ENCODE measurements at regions not wholly inside any gene's neighbourhood (a gene's known extent, or its start where the extent isn't known, plus 50 kb on each side); places are given as distances from the start of the nearest gene placed in this dataset.

DNA sequence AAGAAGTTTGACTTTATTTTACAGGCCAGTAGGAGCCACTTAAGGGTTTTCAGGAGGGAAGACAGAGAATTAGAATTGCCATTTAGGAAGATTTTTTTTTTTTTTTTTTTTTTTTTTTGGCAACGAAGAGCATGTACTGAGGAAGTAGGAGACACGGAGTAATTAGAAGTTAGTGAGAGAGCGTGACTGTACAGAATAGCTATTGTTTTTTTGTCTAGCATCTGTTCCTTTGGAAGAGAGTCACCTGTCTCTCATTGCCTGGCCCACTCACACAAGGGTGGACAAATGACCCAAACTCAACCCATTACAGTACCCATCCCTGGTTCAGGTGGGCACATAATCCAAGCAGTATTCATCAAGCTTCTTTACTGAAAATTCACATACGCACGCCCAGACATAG, 166.7 kb downstream of the LACC1 start:
- TF ChIP-seq TAF1 (IDR thresholded peaks at IDR 0.05; ENCODE audit: borderline replicate concordance, insufficient read depth, low read length): no peak
- TF ChIP-seq, protein P1, sequence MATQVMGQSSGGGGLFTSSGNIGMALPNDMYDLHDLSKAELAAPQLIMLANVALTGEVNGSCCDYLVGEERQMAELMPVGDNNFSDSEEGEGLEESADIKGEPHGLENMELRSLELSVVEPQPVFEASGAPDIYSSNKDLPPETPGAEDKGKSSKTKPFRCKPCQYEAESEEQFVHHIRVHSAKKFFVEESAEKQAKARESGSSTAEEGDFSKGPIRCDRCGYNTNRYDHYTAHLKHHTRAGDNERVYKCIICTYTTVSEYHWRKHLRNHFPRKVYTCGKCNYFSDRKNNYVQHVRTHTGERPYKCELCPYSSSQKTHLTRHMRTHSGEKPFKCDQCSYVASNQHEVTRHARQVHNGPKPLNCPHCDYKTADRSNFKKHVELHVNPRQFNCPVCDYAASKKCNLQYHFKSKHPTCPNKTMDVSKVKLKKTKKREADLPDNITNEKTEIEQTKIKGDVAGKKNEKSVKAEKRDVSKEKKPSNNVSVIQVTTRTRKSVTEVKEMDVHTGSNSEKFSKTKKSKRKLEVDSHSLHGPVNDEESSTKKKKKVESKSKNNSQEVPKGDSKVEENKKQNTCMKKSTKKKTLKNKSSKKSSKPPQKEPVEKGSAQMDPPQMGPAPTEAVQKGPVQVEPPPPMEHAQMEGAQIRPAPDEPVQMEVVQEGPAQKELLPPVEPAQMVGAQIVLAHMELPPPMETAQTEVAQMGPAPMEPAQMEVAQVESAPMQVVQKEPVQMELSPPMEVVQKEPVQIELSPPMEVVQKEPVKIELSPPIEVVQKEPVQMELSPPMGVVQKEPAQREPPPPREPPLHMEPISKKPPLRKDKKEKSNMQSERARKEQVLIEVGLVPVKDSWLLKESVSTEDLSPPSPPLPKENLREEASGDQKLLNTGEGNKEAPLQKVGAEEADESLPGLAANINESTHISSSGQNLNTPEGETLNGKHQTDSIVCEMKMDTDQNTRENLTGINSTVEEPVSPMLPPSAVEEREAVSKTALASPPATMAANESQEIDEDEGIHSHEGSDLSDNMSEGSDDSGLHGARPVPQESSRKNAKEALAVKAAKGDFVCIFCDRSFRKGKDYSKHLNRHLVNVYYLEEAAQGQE (IDR thresholded peaks at IDR 0.05; ENCODE audit: insufficient read depth in 1 of 2, low read depth in 2 of 2, low read length in 2 of 2): no peak
- no peak for TF ChIP-seq SIN3A (IDR thresholded peaks at IDR 0.05; ENCODE audit: borderline replicate concordance, insufficient read depth, low read length)
- no peak for TF ChIP-seq FOXP2 (optimal IDR thresholded peaks at IDR 0.05; ENCODE audit: borderline replicate concordance, extremely low read depth, extremely low read length, insufficient read depth)
- no peak for TF ChIP-seq POLR2AphosphoS5 (IDR thresholded peaks at IDR 0.05; ENCODE audit: low read depth, low read length)

DNA sequence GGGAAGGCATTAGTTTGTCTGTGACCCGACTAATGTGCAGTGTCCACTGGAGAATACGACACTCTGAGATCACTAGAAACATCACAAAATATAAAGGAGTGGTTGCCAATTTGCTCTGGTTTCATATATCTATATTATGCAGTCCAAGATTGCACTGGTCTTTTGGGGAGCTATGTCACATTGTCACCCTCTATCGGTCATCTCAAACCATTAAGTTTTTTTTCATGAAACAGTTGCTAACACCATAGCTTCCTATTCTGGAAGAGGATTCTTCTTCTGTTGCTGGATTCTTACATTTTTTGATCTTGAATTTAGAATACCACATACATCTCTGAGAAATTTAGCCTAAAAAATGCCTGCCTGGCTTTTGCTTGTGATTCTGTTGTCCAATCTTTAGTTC, 168.6 kb downstream of the LACC1 start:
- TF ChIP-seq SIN3A (IDR thresholded peaks at IDR 0.05; ENCODE audit: borderline replicate concordance, insufficient read depth, low read length): no peak
- TF ChIP-seq TAF1 (IDR thresholded peaks at IDR 0.05; ENCODE audit: borderline replicate concordance, insufficient read depth, low read length): no peak
- TF ChIP-seq POLR2AphosphoS5 (IDR thresholded peaks at IDR 0.05; ENCODE audit: low read depth, low read length): no peak
- TF ChIP-seq, protein P1 (IDR thresholded peaks at IDR 0.05; ENCODE audit: insufficient read depth in 1 of 2, low read depth in 2 of 2, low read length in 2 of 2): no peak
- TF ChIP-seq FOXP2 (optimal IDR thresholded peaks at IDR 0.05; ENCODE audit: borderline replicate concordance, extremely low read depth, extremely low read length, insufficient read depth): no peak

DNA sequence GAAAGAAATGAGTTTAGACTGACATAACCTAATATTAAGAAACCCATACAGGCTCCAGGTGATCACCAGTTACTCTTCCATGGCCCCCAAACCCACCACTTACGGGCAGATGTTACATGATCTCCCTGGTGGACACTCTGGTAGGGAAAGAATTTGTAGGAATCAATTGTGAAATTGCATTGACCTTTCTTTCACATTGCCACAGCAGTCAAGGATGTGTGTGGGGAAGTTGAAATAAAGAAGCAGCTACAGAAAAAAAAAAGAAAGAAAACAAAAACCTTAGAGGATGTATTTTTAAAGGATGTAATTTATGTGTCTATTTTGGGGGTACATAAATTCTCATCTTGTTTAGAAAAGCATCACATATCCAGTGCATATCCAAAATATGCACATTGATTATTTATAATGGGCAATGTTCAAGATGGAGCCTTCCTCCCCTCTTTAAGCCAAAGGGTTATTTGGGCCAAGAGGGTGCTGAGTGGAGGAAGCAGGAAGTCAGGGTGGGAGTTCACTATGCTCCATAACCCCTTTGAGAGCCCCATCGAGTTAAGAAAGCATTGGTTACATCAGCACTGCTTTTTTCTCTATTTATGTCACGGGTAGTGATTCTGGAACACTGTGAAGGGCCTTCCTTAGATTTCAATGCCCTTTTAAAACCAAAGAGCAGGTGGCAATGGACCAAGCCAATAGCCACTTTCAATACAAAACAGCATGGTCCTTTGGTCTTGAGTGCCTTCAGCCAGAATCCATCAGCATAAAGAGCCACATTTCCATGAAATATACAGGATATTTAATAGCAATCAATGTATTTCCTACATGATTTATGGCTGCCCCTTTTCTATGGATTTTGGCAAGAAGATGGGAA, 169.6 kb downstream of the LACC1 start:
- no peak for TF ChIP-seq SIN3A (IDR thresholded peaks at IDR 0.05; ENCODE audit: borderline replicate concordance, insufficient read depth, low read length)
- no peak for TF ChIP-seq FOXP2 (optimal IDR thresholded peaks at IDR 0.05; ENCODE audit: borderline replicate concordance, extremely low read depth, extremely low read length, insufficient read depth)
- TF ChIP-seq, protein P1 (IDR thresholded peaks at IDR 0.05; ENCODE audit: insufficient read depth in 1 of 2, low read depth in 2 of 2, low read length in 2 of 2): no peak

DNA sequence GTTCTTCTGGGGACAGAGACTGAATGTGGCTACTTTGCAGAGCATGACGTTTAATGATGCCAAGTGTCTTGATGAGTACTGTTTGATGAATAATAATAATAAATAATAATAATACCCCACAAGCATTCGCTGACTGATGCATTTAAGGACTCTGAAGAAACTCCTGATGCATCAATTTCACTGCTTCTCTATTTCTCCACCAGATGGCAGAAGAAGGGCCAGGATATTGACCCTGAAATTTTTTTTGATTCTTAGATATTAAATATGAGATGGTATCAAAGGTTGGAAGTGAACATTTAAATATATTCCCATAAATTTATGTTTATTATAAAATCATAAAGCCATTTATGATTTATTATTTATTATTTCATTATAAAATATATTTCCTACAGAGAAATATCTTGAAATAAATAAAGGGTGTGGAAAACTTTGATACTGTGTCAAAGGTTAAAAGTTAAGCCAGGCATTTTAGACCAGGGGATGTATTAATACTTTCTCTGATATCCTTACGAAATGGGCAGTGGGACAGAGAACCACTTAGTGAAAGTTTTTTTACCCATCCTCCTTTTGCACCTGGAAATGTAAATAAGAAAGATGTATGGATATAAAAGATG, 170.9 kb downstream of the LACC1 start:
- TF ChIP-seq SIN3A (IDR thresholded peaks at IDR 0.05; ENCODE audit: borderline replicate concordance, insufficient read depth, low read length) (no peak), FOXP2 (optimal IDR thresholded peaks at IDR 0.05; ENCODE audit: borderline replicate concordance, extremely low read depth, extremely low read length, insufficient read depth) (no peak), TAF1 (IDR thresholded peaks at IDR 0.05; ENCODE audit: borderline replicate concordance, insufficient read depth, low read length) (no peak), POLR2AphosphoS5 (IDR thresholded peaks at IDR 0.05; ENCODE audit: low read depth, low read length) (no peak)
- TF ChIP-seq, protein P1 (IDR thresholded peaks at IDR 0.05; ENCODE audit: insufficient read depth in 1 of 2, low read depth in 2 of 2, low read length in 2 of 2): no peak

Data from PFSK-1 (cell line).